Mucosa of gallbladder (tissue), 1 donor: ENCODE measurements at regions not wholly inside any gene's neighbourhood (a gene's known extent, or its start where the extent isn't known, plus 50 kb on each side); places are given as distances from the start of the nearest gene placed in this dataset.

Source experiments
- DNase-seq: peaks from one replicate; pipeline ENCODE4 v3.0.0-alpha.2; 2020; ENCODE audit warnings: low spot score
- donor health status: DM: no; HTN: no; CAD: no.

GRCh38 chr13:69571606-69572323 lies 535.9 kb upstream of the ATXN8OS start:
- no peak for DNase-seq

GRCh38 chr13:69567514-69567913 lies 540.1 kb upstream of the ATXN8OS start:
- DNase-seq, result no peak

GRCh38 chr13:69566104-69566716 lies 541.4 kb upstream of the ATXN8OS start:
- DNase-seq, result no peak

GRCh38 chr13:69565334-69565733 lies 542.3 kb upstream of the ATXN8OS start:
- no peak for DNase-seq

- DNase-seq, result no peak
Measured at GRCh38 chr13:69556540-69557196, 551.0 kb upstream of the ATXN8OS start.

GRCh38 chr13:69553976-69554375 lies 553.6 kb upstream of the ATXN8OS start:
- DNase-seq, result no peak

GRCh38 chr13:69551193-69551592 lies 556.4 kb upstream of the ATXN8OS start:
- DNase-seq, result no peak

- DNase-seq, result no peak
Measured at GRCh38 chr13:69547780-69548179, 559.8 kb upstream of the ATXN8OS start.

GRCh38 chr13:69545551-69545950 lies 562.1 kb upstream of the ATXN8OS start:
- DNase-seq, result no peak

GRCh38 chr13:69524459-69525150 lies 583.0 kb upstream of the ATXN8OS start:
- DNase-seq, result no peak

- DNase-seq, result no peak
Measured at GRCh38 chr13:69496981-69497380, 610.6 kb upstream of the ATXN8OS start.

GRCh38 chr13:69495096-69495495 lies 612.5 kb upstream of the ATXN8OS start:
- DNase-seq, result no peak

GRCh38 chr13:69487576-69487975 lies 620.0 kb upstream of the ATXN8OS start:
- no peak for DNase-seq

GRCh38 chr13:69485991-69486592 lies 621.5 kb upstream of the ATXN8OS start:
- DNase-seq, result no peak

- DNase-seq, result no peak
Measured at GRCh38 chr13:69477451-69477850, 630.2 kb upstream of the ATXN8OS start.

GRCh38 chr13:69474011-69474685 lies 633.5 kb upstream of the ATXN8OS start:
- no peak for DNase-seq

- no peak for DNase-seq
Measured at GRCh38 chr13:69468624-69469023, 639.0 kb upstream of the ATXN8OS start.

- no peak for DNase-seq
Measured at GRCh38 chr13:69461397-69461796, 646.2 kb upstream of the ATXN8OS start.

GRCh38 chr13:69459346-69459745 lies 648.3 kb upstream of the ATXN8OS start:
- no peak for DNase-seq

- no peak for DNase-seq
Measured at GRCh38 chr13:69458013-69458412, 649.6 kb upstream of the ATXN8OS start.

- DNase-seq, result no peak
Measured at GRCh38 chr13:69450245-69450644, 657.4 kb upstream of the ATXN8OS start.

- no peak for DNase-seq
Measured at GRCh38 chr13:69425235-69425634, 682.4 kb upstream of the ATXN8OS start.
